ENCODE measurements at regions not wholly inside any gene's neighbourhood (a gene's known extent, or its start where the extent isn't known, plus 50 kb on each side); places are given as distances from the start of the nearest gene placed in this dataset.

DNA sequence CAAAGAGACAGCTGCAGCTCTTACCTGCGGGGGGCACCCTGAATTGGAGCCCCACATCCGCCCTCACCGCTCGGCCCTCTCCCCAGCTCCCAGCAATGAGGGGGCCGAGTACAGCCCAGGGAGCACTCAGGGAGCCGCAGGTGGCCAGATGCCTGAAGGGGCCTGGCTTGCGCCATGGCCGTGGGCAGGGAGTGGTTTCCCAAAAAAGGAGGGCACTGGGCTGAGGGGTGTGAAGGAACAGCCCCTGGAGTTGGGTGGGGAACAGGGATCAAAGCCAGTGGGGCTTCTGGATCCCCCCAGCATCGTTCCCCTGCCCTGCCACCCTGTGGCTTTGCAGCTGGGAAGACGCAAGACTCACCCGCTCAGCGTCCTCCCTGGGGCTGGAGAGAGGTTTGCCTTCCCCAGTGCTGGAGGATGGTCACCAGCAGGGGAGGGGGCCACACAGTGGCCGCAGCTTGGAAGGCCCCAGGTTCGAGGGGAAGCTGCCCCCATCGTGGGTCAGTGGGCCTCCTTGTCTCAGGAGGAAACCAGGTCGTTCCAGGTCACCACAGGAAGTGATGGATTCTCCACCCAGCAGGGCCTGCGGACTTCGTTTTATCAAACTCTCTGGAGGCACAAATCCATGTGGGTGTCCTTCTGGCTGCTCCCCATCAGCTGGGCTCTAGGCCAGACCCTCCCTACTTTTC is 68.2 kb upstream of the HPCAL1 start:
- no peak overlapping the region for H3K4me3 Mint-ChIP-seq
- peaks cover 0 to 8% (median 0%) of the 10 kb centered on the region in 3 donors for H3K4me1 Mint-ChIP-seq
- DNase-seq: no peak
- ATAC-seq (replicated peaks in 1 of 4): no peak
- Histone ChIP-seq H3K27ac (ENCODE audit: low read length) (no peak overlapping the region), H3K9me3 (no peaks in the 10 kb centered on the region), H3K4me3 (ENCODE audit: control insufficient read depth in 1 of 2, extremely low read depth in 1 of 2, low read length in 1 of 2) (no peak overlapping the region), H3K36me3 (ENCODE audit: control insufficient read depth in 2 of 2, extremely low read depth in 1 of 2, insufficient read depth in 1 of 2, low read length in 1 of 2) (no peaks in the 10 kb centered on the region), H3K4me1 (ENCODE audit: control insufficient read depth in 1 of 2, extremely low read depth in 1 of 2, insufficient read depth in 2 of 2, low read length in 2 of 2) (peaks cover 0 to 4% of the 10 kb centered on the region in 2 experiments), H3K27me3 (replicated peaks in 1 of 2; ENCODE audit: control insufficient read depth in 2 of 2, extremely low read depth in 1 of 2, insufficient read depth in 2 of 2, low read length in 1 of 2) (peaks cover 0 to 34% of the 10 kb centered on the region in 2 experiments)
- no peak overlapping the region for H3K27ac Mint-ChIP-seq
- peaks cover 0 to 2% of the 10 kb centered on the region in 2 donors for H3K27me3 Mint-ChIP-seq
- H3K36me3 Mint-ChIP-seq: no peaks in the 10 kb centered on the region
- WGBS (ENCODE audit: insufficient coverage): 68% methylated on average over 16 of the region's 18 CpGs
- peaks cover 0 to 4% (median 0%) of the 10 kb centered on the region in 3 donors for H3K9me3 Mint-ChIP-seq
- ChIA-PET CTCF (interaction anchor here in 1 of 2 donors (1.3 kb wide), 1 partner anchor 174 kb away, joined by 3 read pairs; no protein-coding TSS in a partner anchor), POLR2A (no interaction called here)

DNA sequence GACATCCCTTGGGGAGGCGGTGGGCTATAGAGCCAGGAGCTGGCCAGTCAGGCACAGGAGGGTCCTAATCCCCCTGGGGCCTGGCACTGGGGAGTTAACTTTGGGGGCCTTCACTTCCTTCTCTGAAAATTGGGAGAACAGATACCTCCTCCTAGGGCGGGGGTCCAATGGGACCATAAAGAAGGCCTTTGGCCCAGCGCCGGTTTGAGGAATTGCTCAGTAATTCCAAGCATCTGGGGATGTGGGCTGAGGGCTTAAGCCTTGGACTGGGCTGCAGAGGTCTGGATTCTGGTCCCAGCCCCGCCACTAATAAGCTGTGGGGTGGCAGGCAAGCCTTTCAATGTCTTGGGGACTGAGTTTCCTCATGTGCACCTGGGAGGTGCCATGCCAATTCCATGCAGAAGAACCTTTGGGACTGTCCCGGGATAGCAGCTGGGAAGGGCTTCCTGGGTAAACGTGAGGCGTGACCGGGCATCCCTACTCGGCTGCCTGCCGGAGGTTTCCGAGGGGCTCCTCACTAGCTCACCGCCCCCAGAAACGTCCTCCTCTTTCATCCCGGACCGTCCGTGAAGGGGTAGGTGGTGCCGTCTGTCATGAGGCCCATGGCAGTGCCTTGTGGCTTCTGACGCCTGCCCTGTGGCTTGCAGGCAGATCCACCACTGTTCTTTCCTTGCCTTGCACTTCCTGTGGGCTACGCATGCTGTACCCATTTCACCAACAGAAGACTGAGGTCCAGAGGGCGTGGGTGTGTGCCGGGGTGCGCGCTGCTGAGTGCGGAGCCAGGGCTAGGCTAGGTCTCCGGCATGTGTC is 67.4 kb upstream of the HPCAL1 start:
- Mint-ChIP-seq H3K27me3 (peaks cover 0 to 2% of the 10 kb centered on the region in 2 donors), H3K36me3 (no peaks in the 10 kb centered on the region)
- CTCF ChIA-PET: no interaction called here

DNA sequence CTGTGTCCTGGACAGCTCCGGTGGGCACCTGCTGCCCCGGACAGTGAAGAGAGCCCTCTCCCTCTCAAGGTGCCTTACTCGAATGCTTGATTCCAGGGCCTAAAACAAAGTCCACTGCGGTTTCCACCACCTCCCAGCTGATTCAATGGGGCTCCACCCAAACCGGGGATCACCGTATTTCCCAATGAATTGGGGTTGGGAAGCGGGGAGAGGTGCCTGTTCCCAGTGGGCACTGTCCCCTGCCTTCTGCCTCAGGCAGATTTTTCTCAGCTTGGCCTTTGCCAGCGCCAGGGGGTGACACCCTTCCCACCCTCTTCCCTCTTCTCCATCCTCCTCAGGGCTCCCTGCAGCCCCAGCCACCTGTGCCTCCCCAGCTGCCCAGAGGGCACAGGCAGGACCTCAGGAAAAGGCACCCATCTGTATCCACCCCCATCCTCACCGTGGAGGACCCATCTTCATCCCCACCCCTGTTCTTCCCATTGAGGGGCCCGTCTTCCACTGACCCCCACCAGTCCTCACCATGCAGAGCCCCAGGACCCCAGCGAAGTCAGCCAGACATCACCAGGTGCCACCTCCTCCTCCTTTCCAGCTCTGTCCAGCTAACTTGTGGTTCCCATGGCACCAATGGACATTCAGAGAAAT is 66.7 kb upstream of the HPCAL1 start:
- Mint-ChIP-seq H3K36me3 (no peaks in the 10 kb centered on the region), H3K27me3 (peaks cover 0 to 2% of the 10 kb centered on the region in 2 donors), H3K4me3 (no peak overlapping the region), H3K4me1 (peaks cover 0 to 8% (median 0%) of the 10 kb centered on the region in 3 donors), H3K9me3 (peaks cover 0 to 4% (median 0%) of the 10 kb centered on the region in 3 donors), H3K27ac (no peak overlapping the region)
- H3K4me3 ChIP-seq (ENCODE audit: control insufficient read depth in 1 of 2, extremely low read depth in 1 of 2, low read length in 1 of 2): no peak overlapping the region
- H3K27ac ChIP-seq (ENCODE audit: low read length): no peak overlapping the region
- H3K27me3 ChIP-seq (replicated peaks in 1 of 2; ENCODE audit: control insufficient read depth in 2 of 2, extremely low read depth in 1 of 2, insufficient read depth in 2 of 2, low read length in 1 of 2): peaks cover 0 to 33% of the 10 kb centered on the region in 2 experiments
- CTCF ChIA-PET: no interaction called here
- POLR2A ChIA-PET: no interaction called here
- DNase-seq: no peak
- no peaks in the 10 kb centered on the region for H3K36me3 ChIP-seq (ENCODE audit: control insufficient read depth in 2 of 2, extremely low read depth in 1 of 2, insufficient read depth in 1 of 2, low read length in 1 of 2)
- 81% methylated on average over 4 of the region's 11 CpGs for WGBS (ENCODE audit: insufficient coverage)
- H3K9me3 ChIP-seq: no peaks in the 10 kb centered on the region
- ATAC-seq (replicated peaks in 1 of 4): no peak
- peaks cover 0 to 4% of the 10 kb centered on the region in 2 experiments for H3K4me1 ChIP-seq (ENCODE audit: control insufficient read depth in 1 of 2, extremely low read depth in 1 of 2, insufficient read depth in 2 of 2, low read length in 2 of 2)

More for the DNA sequence above, 67.4 kb upstream of the HPCAL1 start:
- peaks cover 0 to 4% of the 10 kb centered on the region in 2 experiments for H3K4me1 ChIP-seq (ENCODE audit: control insufficient read depth in 1 of 2, extremely low read depth in 1 of 2, insufficient read depth in 2 of 2, low read length in 2 of 2)
- H3K36me3 ChIP-seq (ENCODE audit: control insufficient read depth in 2 of 2, extremely low read depth in 1 of 2, insufficient read depth in 1 of 2, low read length in 1 of 2): no peaks in the 10 kb centered on the region
- H3K27ac Mint-ChIP-seq: no peak overlapping the region
- POLR2A ChIA-PET: no interaction called here
- no peak overlapping the region for H3K27ac ChIP-seq (ENCODE audit: low read length)
- H3K9me3 Mint-ChIP-seq: peaks cover 0 to 4% (median 0%) of the 10 kb centered on the region in 3 donors
- no peaks in the 10 kb centered on the region for H3K9me3 ChIP-seq
- WGBS (ENCODE audit: insufficient coverage): 72% methylated on average over 23 of the region's 26 CpGs
- no peak overlapping the region for H3K4me3 Mint-ChIP-seq
- DNase-seq: no peak
- no peak overlapping the region for H3K4me3 ChIP-seq (ENCODE audit: control insufficient read depth in 1 of 2, extremely low read depth in 1 of 2, low read length in 1 of 2)
- ATAC-seq (replicated peaks in 1 of 4): no peak
- peaks cover 0 to 8% (median 0%) of the 10 kb centered on the region in 3 donors for H3K4me1 Mint-ChIP-seq
- peaks cover 0 to 33% of the 10 kb centered on the region in 2 experiments for H3K27me3 ChIP-seq (replicated peaks in 1 of 2; ENCODE audit: control insufficient read depth in 2 of 2, extremely low read depth in 1 of 2, insufficient read depth in 2 of 2, low read length in 1 of 2)

DNA sequence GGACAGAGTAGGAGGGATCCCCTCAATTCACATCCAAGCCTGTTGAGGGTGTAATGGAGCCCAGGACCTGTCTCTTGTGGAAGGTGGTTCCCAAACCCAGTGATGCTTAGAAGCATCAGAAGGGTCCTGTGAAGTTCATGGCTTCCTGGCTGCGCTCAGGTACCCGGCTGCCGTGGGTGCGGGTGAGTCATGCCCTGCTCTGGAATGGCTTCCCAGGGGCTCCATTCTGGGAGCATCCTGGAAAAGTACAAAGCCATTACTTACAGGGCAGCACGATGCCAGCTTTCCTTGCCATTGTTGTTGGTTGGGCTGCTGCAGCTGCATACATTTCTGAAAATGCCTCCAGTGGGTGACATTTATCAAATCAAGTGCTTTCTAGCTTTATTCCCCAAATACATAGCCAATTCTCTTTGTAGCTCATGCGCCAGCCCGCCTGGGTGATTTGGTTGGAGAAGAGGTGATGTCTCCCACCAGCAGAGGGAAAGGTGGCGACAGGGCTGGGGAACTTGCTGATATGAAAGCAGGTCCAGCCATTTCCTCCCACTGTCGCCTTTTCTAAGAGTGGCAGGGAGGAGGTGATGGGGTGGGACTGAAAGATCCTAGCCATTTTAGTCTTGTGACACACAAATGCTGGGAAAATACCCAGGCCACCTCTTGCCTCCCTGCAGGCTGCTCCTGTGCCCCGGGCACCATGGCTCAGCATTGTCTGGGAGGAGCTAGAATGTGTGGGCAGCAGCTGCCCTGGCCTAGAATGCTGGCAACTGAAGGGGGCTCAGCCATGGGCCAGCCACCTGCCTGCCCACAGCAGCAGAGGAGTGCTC is 65.9 kb upstream of the HPCAL1 start:
- ChIA-PET CTCF (no interaction called here), POLR2A (no interaction called here)

DNA sequence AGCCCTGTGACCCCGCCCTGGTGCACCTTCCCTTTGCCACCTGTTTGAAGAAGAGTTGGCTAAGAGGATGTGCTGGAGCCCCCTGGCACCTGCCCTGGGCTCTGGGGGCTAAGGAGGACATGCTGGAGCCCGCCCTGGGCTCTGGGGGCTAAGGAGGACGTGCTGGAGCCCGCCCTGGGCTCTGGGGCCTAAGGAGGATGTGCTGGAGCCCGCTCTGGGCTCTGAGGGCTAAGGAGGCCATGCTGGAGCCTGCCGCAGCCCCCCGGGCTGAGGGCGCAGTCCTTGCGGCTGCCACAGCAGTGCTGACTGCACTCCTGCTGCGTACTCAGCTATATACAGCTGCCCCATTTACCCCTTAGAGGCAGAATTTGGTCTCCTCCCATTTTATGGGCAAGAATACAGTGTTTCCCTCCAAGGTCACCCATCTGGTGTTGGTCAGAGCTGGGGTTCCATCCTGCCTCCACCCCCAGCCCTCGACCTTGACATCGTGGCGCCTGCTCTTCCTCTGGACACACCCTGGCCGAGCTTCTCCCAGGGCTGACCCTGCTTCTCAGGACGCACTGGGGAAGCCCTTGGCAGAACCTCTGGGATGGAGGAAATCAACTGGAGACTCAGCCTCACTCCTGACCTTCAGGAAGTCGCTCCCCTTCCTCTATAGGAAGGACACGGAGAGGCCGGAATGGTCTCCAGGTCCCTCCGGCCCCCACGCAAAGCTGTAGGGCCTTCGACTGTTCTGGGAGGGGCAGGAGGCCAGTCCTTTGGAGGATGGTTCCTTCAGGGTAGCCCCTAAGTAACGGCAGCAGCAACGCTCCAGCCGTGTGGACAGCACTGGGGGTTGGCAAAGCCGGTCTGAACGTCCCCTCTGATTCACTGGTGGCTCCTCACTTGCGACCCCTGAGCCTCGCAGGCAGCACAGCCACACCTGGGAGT is 65.0 kb upstream of the HPCAL1 start:
- Mint-ChIP-seq H3K4me1 (peaks cover 0 to 6% (median 0%) of the 10 kb centered on the region in 3 donors), H3K27me3 (peaks cover 0 to 2% of the 10 kb centered on the region in 2 donors), H3K36me3 (no peaks in the 10 kb centered on the region), H3K9me3 (peaks cover 0 to 4% (median 0%) of the 10 kb centered on the region in 3 donors), H3K4me3 (no peak overlapping the region), H3K27ac (no peak overlapping the region)
- Histone ChIP-seq H3K4me1 (ENCODE audit: control insufficient read depth in 1 of 2, extremely low read depth in 1 of 2, insufficient read depth in 2 of 2, low read length in 2 of 2) (peaks cover 0 to 4% of the 10 kb centered on the region in 2 experiments), H3K27me3 (replicated peaks in 1 of 2; ENCODE audit: control insufficient read depth in 2 of 2, extremely low read depth in 1 of 2, insufficient read depth in 2 of 2, low read length in 1 of 2) (peaks cover 0 to 36% of the 10 kb centered on the region in 2 experiments), H3K27ac (ENCODE audit: low read length) (no peak overlapping the region), H3K36me3 (ENCODE audit: control insufficient read depth in 2 of 2, extremely low read depth in 1 of 2, insufficient read depth in 1 of 2, low read length in 1 of 2) (no peaks in the 10 kb centered on the region), H3K4me3 (ENCODE audit: control insufficient read depth in 1 of 2, extremely low read depth in 1 of 2, low read length in 1 of 2) (no peak overlapping the region), H3K9me3 (no peaks in the 10 kb centered on the region)
- ATAC-seq (replicated peaks in 1 of 4) (no peak), DNase-seq (no peak)
- ChIA-PET CTCF (no interaction called here), POLR2A (no interaction called here)
- 81% methylated on average over 22 of the region's 28 CpGs for WGBS (ENCODE audit: insufficient coverage)

More for the DNA sequence above, 65.9 kb upstream of the HPCAL1 start:
- no peak overlapping the region for H3K27ac Mint-ChIP-seq
- peaks cover 0 to 8% (median 0%) of the 10 kb centered on the region in 3 donors for H3K4me1 Mint-ChIP-seq
- Histone ChIP-seq H3K27ac (ENCODE audit: low read length) (no peak overlapping the region), H3K9me3 (no peaks in the 10 kb centered on the region), H3K27me3 (replicated peaks in 1 of 2; ENCODE audit: control insufficient read depth in 2 of 2, extremely low read depth in 1 of 2, insufficient read depth in 2 of 2, low read length in 1 of 2) (peaks cover 0 to 35% of the 10 kb centered on the region in 2 experiments), H3K4me1 (ENCODE audit: control insufficient read depth in 1 of 2, extremely low read depth in 1 of 2, insufficient read depth in 2 of 2, low read length in 2 of 2) (peaks cover 0 to 4% of the 10 kb centered on the region in 2 experiments), H3K36me3 (ENCODE audit: control insufficient read depth in 2 of 2, extremely low read depth in 1 of 2, insufficient read depth in 1 of 2, low read length in 1 of 2) (no peaks in the 10 kb centered on the region), H3K4me3 (ENCODE audit: control insufficient read depth in 1 of 2, extremely low read depth in 1 of 2, low read length in 1 of 2) (no peak overlapping the region)
- peaks cover 0 to 4% (median 0%) of the 10 kb centered on the region in 3 donors for H3K9me3 Mint-ChIP-seq
- WGBS (ENCODE audit: insufficient coverage): 83% methylated on average over 1 of the region's 10 CpGs
- peaks cover 0 to 2% of the 10 kb centered on the region in 2 donors for H3K27me3 Mint-ChIP-seq
- DNase-seq (no peak), ATAC-seq (replicated peaks in 1 of 4) (no peak)
- H3K36me3 Mint-ChIP-seq: no peaks in the 10 kb centered on the region
- H3K4me3 Mint-ChIP-seq: no peak overlapping the region

All from T-cell (primary cell).